Type B pancreatic cell (in vitro differentiated cells): ENCODE measurements at regions not wholly inside any gene's neighbourhood (a gene's known extent, or its start where the extent isn't known, plus 50 kb on each side); places are given as distances from the start of the nearest gene placed in this dataset.
A peak's percentile ranks its signal among the peaks of the same experiment; 100 is the strongest.

Experiments
- DNase-seq: peaks from one replicate; pipeline ENCODE4 v3.0.0; 2021; ENCODE audit warnings: mixed read lengths; ENCODE audit not compliant: unreplicated experiment; ENCODE audit errors: extremely low spot score
- H3K27ac Mint-ChIP-seq: 2 replicates; pipeline ENCODE4 v1.8.0; 2021; ENCODE audit warnings: mild to moderate bottlenecking, mixed read lengths
- H3K27me3 Mint-ChIP-seq: 2 replicates; pipeline ENCODE4 v1.8.0; 2021; ENCODE audit warnings: mixed read lengths
- H3K36me3 Mint-ChIP-seq: 2 replicates; pipeline ENCODE4 v1.8.0; 2021; ENCODE audit warnings: mixed read lengths
- H3K4me1 Mint-ChIP-seq: one replicate; pipeline ENCODE4 v1.8.0; 2021; ENCODE audit warnings: mixed read lengths; ENCODE audit not compliant: unreplicated experiment
- H3K4me3 Mint-ChIP-seq: 2 replicates; pipeline ENCODE4 v1.8.0; 2021; ENCODE audit warnings: mild to moderate bottlenecking, mixed read lengths
- H3K9me3 Mint-ChIP-seq: 2 replicates; pipeline ENCODE4 v1.8.0; 2021; ENCODE audit warnings: mixed read lengths
- CTCF ChIP-seq: fragments of 200-600 bp; sonication (generic); conservative IDR thresholded peaks from 2 replicates; pipeline ENCODE4 v1.5.0; 2021; ENCODE audit warnings: antibody characterized with exemption, mild to moderate bottlenecking

DNA sequence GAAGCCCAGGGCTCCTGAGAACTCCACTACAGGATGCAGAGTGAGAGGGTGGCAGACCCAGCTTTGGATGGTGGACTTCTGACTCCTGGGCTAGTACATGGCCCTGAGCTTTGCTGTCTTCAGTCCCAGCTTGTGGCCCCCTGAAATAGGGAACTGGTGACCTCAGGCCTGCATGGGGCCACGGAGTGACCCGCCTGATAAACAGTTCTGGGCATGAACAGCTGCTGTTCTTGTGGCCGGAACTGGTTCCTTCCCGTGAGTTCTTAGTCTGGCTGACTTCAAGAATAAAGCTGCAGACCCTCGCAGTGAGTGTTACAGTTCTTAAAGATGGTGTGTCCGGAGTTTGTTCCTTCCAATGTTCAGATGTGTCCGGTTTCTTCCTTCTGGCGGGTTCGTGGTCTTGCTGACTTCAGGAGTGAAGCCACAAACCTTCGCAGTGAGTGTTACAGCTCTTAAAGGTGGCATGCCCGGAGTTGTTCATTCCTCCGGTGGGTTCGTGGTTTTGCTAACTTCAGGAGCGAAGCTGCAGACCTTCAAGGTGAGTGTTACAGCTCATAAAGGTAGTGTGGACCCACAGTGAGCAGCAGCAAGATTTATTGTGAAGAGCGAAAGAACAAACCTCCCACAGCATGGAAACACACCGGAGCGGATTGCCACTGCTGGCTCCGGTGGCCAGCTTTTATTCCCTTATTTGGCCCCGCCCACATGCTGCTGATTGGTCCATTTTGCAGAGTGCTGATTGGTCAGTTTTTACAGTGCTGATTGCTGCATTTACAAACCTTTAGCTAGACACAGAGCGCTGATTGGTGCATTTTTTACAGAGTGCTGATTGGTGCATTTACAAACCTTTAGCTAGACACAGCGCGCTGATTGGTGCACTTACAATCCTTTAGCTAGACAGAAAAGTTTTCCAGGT, 268.0 kb downstream of the ZEB1 start:
- H3K4me3 Mint-ChIP-seq = no peak overlapping the region
- no peaks in the 10 kb centered on the region for H3K9me3 Mint-ChIP-seq
- TF ChIP-seq CTCF = no peak
- H3K4me1 Mint-ChIP-seq = peaks cover 18% of the 10 kb centered on the region
- no peaks in the 10 kb centered on the region for H3K27me3 Mint-ChIP-seq
- no peak overlapping the region for H3K27ac Mint-ChIP-seq
- DNase-seq = no peak
- H3K36me3 Mint-ChIP-seq = no peaks in the 10 kb centered on the region

DNA sequence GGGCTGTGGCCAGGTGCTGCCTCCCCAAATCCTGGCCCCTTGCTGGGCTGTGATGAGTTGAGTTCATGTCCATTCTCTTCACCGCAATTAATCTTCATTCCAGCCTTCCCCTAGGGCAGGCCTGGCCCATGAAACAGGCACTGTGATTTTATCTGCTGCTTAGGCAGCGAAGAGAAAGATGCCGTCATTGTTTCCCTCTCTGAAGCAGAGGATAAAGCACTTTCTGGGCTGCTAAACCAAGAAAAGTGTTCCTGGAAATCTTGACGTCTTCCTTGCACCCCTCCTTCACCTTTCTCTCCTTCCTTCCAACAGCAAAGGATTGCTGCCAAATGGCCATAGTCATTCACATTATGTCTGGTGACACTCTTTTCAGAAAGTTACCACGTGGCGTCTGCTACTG, 265.9 kb downstream of the ZEB1 start:
- Mint-ChIP-seq H3K4me3 (no peak overlapping the region), H3K36me3 (no peaks in the 10 kb centered on the region), H3K4me1 (peaks cover 21% of the 10 kb centered on the region), H3K9me3 (no peaks in the 10 kb centered on the region), H3K27me3 (no peaks in the 10 kb centered on the region), H3K27ac (no peak overlapping the region)
- TF ChIP-seq CTCF = no peak
- no peak for DNase-seq

DNA sequence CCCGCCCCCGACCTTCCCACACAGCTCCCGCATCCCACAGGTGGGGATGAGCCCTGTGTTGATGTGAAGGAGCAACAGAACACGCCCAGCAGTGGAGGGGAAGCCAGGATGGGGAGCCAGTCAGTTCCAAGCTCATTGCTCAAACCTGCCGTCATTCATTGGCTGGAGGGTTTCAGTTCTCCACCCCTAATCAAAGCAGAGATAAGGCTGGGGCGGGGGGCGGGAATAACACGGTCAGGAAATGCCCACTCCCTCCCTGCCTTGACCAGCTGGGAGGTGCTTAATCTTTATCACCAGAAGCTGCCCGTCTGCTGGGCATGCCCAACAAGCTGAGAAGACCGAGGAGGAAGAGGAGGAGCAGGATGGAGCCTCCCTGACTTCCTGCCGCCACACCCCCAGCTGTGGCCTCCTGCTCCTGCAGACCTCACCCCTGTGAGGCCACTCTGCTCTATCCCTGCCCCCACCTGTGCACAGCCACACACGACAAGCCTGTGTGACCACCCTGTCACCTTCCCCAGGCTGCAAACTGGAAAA, 265.1 kb downstream of the ZEB1 start:
- H3K27ac Mint-ChIP-seq = peak overlapping the region; percentile 22

GRCh38 chr10:31583293-31583692, 264.3 kb downstream of the ZEB1 start:
- peak overlapping the region; percentile 31 for H3K27ac Mint-ChIP-seq

More for the DNA sequence above, 265.1 kb downstream of the ZEB1 start:
- Mint-ChIP-seq H3K4me3 (no peak overlapping the region), H3K27me3 (no peaks in the 10 kb centered on the region), H3K4me1 (peaks cover 21% of the 10 kb centered on the region), H3K36me3 (no peaks in the 10 kb centered on the region), H3K9me3 (no peaks in the 10 kb centered on the region)
- DNase-seq = no peak
- no peak for TF ChIP-seq CTCF

GRCh38 chr10:31582365-31583052, 263.5 kb downstream of the ZEB1 start:
- no peaks in the 10 kb centered on the region for H3K9me3 Mint-ChIP-seq
- no peaks in the 10 kb centered on the region for H3K36me3 Mint-ChIP-seq
- H3K4me1 Mint-ChIP-seq = peaks cover 21% of the 10 kb centered on the region
- H3K27me3 Mint-ChIP-seq = no peaks in the 10 kb centered on the region
- no peak overlapping the region for H3K4me3 Mint-ChIP-seq
- no peak for DNase-seq
- TF ChIP-seq CTCF = no peak
- H3K27ac Mint-ChIP-seq = peak overlapping the region; percentile 35

More at GRCh38 chr10:31583293-31583692, 264.3 kb downstream of the ZEB1 start:
- Mint-ChIP-seq H3K36me3 (no peaks in the 10 kb centered on the region), H3K9me3 (no peaks in the 10 kb centered on the region), H3K27me3 (no peaks in the 10 kb centered on the region), H3K4me3 (no peak overlapping the region), H3K4me1 (peaks cover 21% of the 10 kb centered on the region)
- DNase-seq = no peak
- TF ChIP-seq CTCF = no peak
